Activated T-cell treated with anti-CD3 and anti-CD28 coated beads for 4 hours (primary cell): ENCODE measurements at regions not wholly inside any gene's neighbourhood (a gene's known extent, or its start where the extent isn't known, plus 50 kb on each side); places are given as distances from the start of the nearest gene placed in this dataset.
"Not testable (repeated sequence)": the region's sequence is repeated elsewhere in the genome, so short reads cannot be mapped to it uniquely, and the experiment has no call there.

Source experiments
- DNase-seq: peaks from one replicate; pipeline ENCODE4 v3.0.0-alpha.2; 2020

GRCh38 chr5:8828596-8829322 lies 717.1 kb downstream of the SEMA5A start:
- DNase-seq = no peak

GRCh38 chr5:8829323-8830029 lies 716.4 kb downstream of the SEMA5A start:
- DNase-seq = no peak

GRCh38 chr5:8831251-8831650 lies 714.6 kb downstream of the SEMA5A start:
- no peak for DNase-seq

GRCh38 chr5:8831854-8832253 lies 714.0 kb downstream of the SEMA5A start:
- no peak for DNase-seq

GRCh38 chr5:8839361-8840055 lies 706.4 kb downstream of the SEMA5A start:
- DNase-seq = no peak

GRCh38 chr5:8840237-8840636 lies 705.6 kb downstream of the SEMA5A start:
- DNase-seq = no peak

GRCh38 chr5:8840746-8841145 lies 705.1 kb downstream of the SEMA5A start:
- not testable (repeated sequence) for DNase-seq

GRCh38 chr5:8842971-8843551 lies 702.8 kb downstream of the SEMA5A start:
- no peak for DNase-seq

GRCh38 chr5:8843771-8844170 lies 702.1 kb downstream of the SEMA5A start:
- no peak for DNase-seq

GRCh38 chr5:8844206-8844605 lies 701.7 kb downstream of the SEMA5A start:
- no peak for DNase-seq

GRCh38 chr5:8844847-8845246 lies 701.0 kb downstream of the SEMA5A start:
- DNase-seq = no peak

- no peak for DNase-seq
These were observed 700.6 kb downstream of the SEMA5A start for GRCh38 chr5:8845296-8845695.

GRCh38 chr5:8848366-8848765 lies 697.5 kb downstream of the SEMA5A start:
- no peak for DNase-seq

GRCh38 chr5:8848997-8849594 lies 696.8 kb downstream of the SEMA5A start:
- DNase-seq = no peak

- DNase-seq = no peak
These were observed 694.8 kb downstream of the SEMA5A start for GRCh38 chr5:8851101-8851500.

- DNase-seq = no peak
These were observed 688.8 kb downstream of the SEMA5A start for GRCh38 chr5:8857051-8857450.

GRCh38 chr5:8861764-8862163 lies 684.1 kb downstream of the SEMA5A start:
- DNase-seq = no peak

- DNase-seq = no peak
These were observed 681.8 kb downstream of the SEMA5A start for GRCh38 chr5:8864053-8864452.

- DNase-seq = no peak
These were observed 680.6 kb downstream of the SEMA5A start for GRCh38 chr5:8865266-8865665.

- DNase-seq = no peak
These were observed 680.0 kb downstream of the SEMA5A start for GRCh38 chr5:8865686-8866374.

- DNase-seq = no peak
These were observed 677.6 kb downstream of the SEMA5A start for GRCh38 chr5:8868283-8868682.

- DNase-seq = no peak
These were observed 675.9 kb downstream of the SEMA5A start for GRCh38 chr5:8869932-8870331.
